Upper lobe of left lung (tissue), 6 donors: ENCODE measurements at regions not wholly inside any gene's neighbourhood (a gene's known extent, or its start where the extent isn't known, plus 50 kb on each side); places are given as distances from the start of the nearest gene placed in this dataset.

ENCODE experiments used
- ATAC-seq, 2 donors: fragments of 200-7000 bp; cut with Tn5 transposase; one replicate each; pipeline ENCODE4 v1.9.1; 2022; ENCODE audit warnings: mild to moderate bottlenecking in 2 of 2, moderate library complexity in 2 of 2; ENCODE audit not compliant: low FRiP score in 2 of 2
- DNase-seq, 2 donors: peaks; one replicate each; pipeline ENCODE4 v3.0.0-alpha.2; 2019 to 2020
- H3K27ac ChIP-seq, 4 donors: fragments of 200-600 bp; sonication (generic); one replicate each; pipeline ENCODE4 v1.5.1; 2016 to 2019
- H3K27me3 ChIP-seq, 4 donors: fragments of 200-600 bp; sonication (generic); one replicate each; pipeline ENCODE4 v1.5.1; 2017 to 2019
- H3K36me3 ChIP-seq, 4 donors: fragments of 200-600 bp; sonication (generic); one replicate each; pipeline ENCODE4 v1.5.1; 2016 to 2019
- H3K4me1 ChIP-seq, 4 donors: fragments of 200-600 bp; sonication (generic); one replicate each; pipeline ENCODE4 v1.5.1; 2018 to 2019
- H3K4me3 ChIP-seq, 4 donors: fragments of 200-600 bp; sonication (generic); one replicate each; pipeline ENCODE4 v1.5.1; 2017 to 2019; ENCODE audit warnings: mild to moderate bottlenecking in 2 of 4, moderate library complexity in 1 of 4
- H3K9me3 ChIP-seq, 4 donors: fragments of 200-600 bp; sonication (generic); one replicate each; pipeline ENCODE4 v1.5.1; 2018 to 2019
- CTCF ChIP-seq, 6 experiments: fragments of 450-650 bp in 4 of 6; fragments of 200-600 bp in 2 of 6; sonication (generic) in 2 of 6; IDR thresholded peaks; one replicate each; pipeline ENCODE4 v1.5.1; 2016 to 2019; ENCODE audit warnings: antibody characterized with exemption in 6 of 6
- EP300 ChIP-seq, 4 donors: sonication (generic); formaldehyde crosslinking; IDR thresholded peaks; one replicate each; pipeline ENCODE4 v1.5.1; 2017; ENCODE audit warnings: antibody characterized with exemption in 4 of 4, control low read depth in 2 of 4
- POLR2A ChIP-seq, 4 donors: fragments of 450-650 bp; IDR thresholded peaks; one replicate each; pipeline ENCODE4 v1.5.1; 2016 to 2017; ENCODE audit warnings: antibody characterized with exemption in 4 of 4, mild to moderate bottlenecking in 2 of 4
- POLR2AphosphoS5 ChIP-seq, 2 donors: sonication (generic); formaldehyde crosslinking; IDR thresholded peaks; one replicate each; pipeline ENCODE4 v1.5.1; 2017; ENCODE audit warnings: antibody characterized with exemption in 2 of 2
- WGBS, 2 donors: methylation state at CpG; one replicate each; pipeline ENCODE4 v1.1.5; 2017 to 2018; 5-methylcytosine and 5-hydroxymethylcytosine counted together
- donor health status: DM: no; HTN: no; CAD: no; lungs with moderate emphysema.
- donor health status: DM: no; HTN: yes; CAD: no; lungs with severe emphysema.

GRCh38 chr18:28794459-28795245 is 617.7 kb upstream of the CDH2 start:
- Histone ChIP-seq H3K4me3 (no peak overlapping the region), H3K27ac (no peak overlapping the region), H3K4me1 (no peaks in the 10 kb centered on the region), H3K27me3 (no peaks in the 10 kb centered on the region), H3K9me3 (no peaks in the 10 kb centered on the region), H3K36me3 (no peaks in the 10 kb centered on the region)
- ATAC-seq (no peak), DNase-seq (no peak)
- 52 to 60% methylated on average over 5 of the region's 5 CpGs for WGBS, 2 donors
- TF ChIP-seq POLR2AphosphoS5 (IDR thresholded peaks at IDR 0.05) = no peak
- TF ChIP-seq EP300 (IDR thresholded peaks at IDR 0.05) = no peak
- no peak for TF ChIP-seq POLR2A (IDR thresholded peaks at IDR 0.05)
- TF ChIP-seq CTCF (IDR thresholded peaks at IDR 0.05) = no peak

- no peaks in the 10 kb centered on the region for H3K36me3 ChIP-seq
- no peak for DNase-seq
- H3K27me3 ChIP-seq = no peaks in the 10 kb centered on the region
- no peak for ATAC-seq
- no peaks in the 10 kb centered on the region for H3K4me1 ChIP-seq
- H3K27ac ChIP-seq = no peak overlapping the region
- TF ChIP-seq CTCF (IDR thresholded peaks at IDR 0.05) (no peak), EP300 (IDR thresholded peaks at IDR 0.05) (no peak), POLR2AphosphoS5 (IDR thresholded peaks at IDR 0.05) (no peak), POLR2A (IDR thresholded peaks at IDR 0.05) (no peak)
- H3K9me3 ChIP-seq = no peaks in the 10 kb centered on the region
- WGBS, 2 donors = 54 to 65% methylated on average over 1 of the region's 1 CpG
- no peak overlapping the region for H3K4me3 ChIP-seq
Measured at GRCh38 chr18:28793901-28794300, 617.0 kb upstream of the CDH2 start.

- no peaks in the 10 kb centered on the region for H3K4me1 ChIP-seq
- no peak for TF ChIP-seq POLR2A (IDR thresholded peaks at IDR 0.05)
- TF ChIP-seq CTCF (IDR thresholded peaks at IDR 0.05) = no peak
- no peak for TF ChIP-seq EP300 (IDR thresholded peaks at IDR 0.05)
- TF ChIP-seq POLR2AphosphoS5 (IDR thresholded peaks at IDR 0.05) = no peak
- DNase-seq (no peak), ATAC-seq (no peak)
- no peak overlapping the region for H3K4me3 ChIP-seq
- H3K27me3 ChIP-seq = no peaks in the 10 kb centered on the region
- no peaks in the 10 kb centered on the region for H3K9me3 ChIP-seq
- H3K27ac ChIP-seq = no peak overlapping the region
- no peaks in the 10 kb centered on the region for H3K36me3 ChIP-seq
- 35 to 54% methylated on average over 4 of the region's 4 CpGs for WGBS, 2 donors
Measured at GRCh38 chr18:28792404-28793086, 615.6 kb upstream of the CDH2 start.

DNA sequence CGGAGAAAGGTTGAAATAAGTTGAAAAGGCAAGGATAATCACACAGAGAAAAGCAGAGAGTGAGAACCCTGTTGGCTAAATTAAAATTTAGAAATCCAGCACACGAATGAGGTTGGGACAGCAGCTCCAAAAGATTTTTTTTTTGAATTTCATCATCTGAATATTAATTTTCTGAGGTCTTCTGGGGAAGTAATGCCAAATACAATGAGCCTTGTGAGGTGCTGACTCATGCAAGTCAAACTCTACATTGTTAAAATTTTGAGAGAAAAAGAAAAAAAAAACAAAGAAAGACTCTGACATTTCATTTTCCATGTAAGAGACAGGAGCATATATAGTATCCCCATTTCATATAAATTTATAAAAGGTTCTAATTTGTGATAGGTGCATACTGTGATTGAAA is 614.2 kb upstream of the CDH2 start:
- Histone ChIP-seq H3K9me3 (no peaks in the 10 kb centered on the region), H3K27ac (no peak overlapping the region), H3K4me1 (no peaks in the 10 kb centered on the region), H3K4me3 (no peak overlapping the region), H3K27me3 (no peaks in the 10 kb centered on the region), H3K36me3 (no peaks in the 10 kb centered on the region)
- TF ChIP-seq POLR2AphosphoS5 (IDR thresholded peaks at IDR 0.05) (no peak), EP300 (IDR thresholded peaks at IDR 0.05) (no peak), POLR2A (IDR thresholded peaks at IDR 0.05) (no peak), CTCF (IDR thresholded peaks at IDR 0.05) (no peak)
- ATAC-seq = no peak
- WGBS, 2 donors = 44 to 73% methylated on average over 2 of the region's 2 CpGs
- DNase-seq = no peak
